GM12874 (cell line): ENCODE measurements at regions not wholly inside any gene's neighbourhood (a gene's known extent, or its start where the extent isn't known, plus 50 kb on each side); places are given as distances from the start of the nearest gene placed in this dataset.

Experiments used
- CTCF ChIP-seq: IDR thresholded peaks from 2 replicates; pipeline ENCODE4 v1.5.1; 2011; ENCODE audit warnings: low read depth, mild to moderate bottlenecking, control low read depth, low read length, moderate library complexity; ENCODE audit not compliant: insufficient read depth

- no peak for TF ChIP-seq CTCF
Measured at GRCh38 chr20:48031122-48031521, 245.8 kb upstream of the SULF2 start.

- no peak for TF ChIP-seq CTCF
Measured at GRCh38 chr20:48026981-48027592, 241.8 kb upstream of the SULF2 start.

GRCh38 chr20:48025661-48026060, 240.4 kb upstream of the SULF2 start:
- TF ChIP-seq CTCF = no peak

- no peak for TF ChIP-seq CTCF
Measured at GRCh38 chr20:48025051-48025515, 239.8 kb upstream of the SULF2 start.

GRCh38 chr20:48024539-48024938, 239.3 kb upstream of the SULF2 start:
- TF ChIP-seq CTCF = no peak

- TF ChIP-seq CTCF = no peak
Measured at GRCh38 chr20:48019940-48020339, 234.7 kb upstream of the SULF2 start.

DNA sequence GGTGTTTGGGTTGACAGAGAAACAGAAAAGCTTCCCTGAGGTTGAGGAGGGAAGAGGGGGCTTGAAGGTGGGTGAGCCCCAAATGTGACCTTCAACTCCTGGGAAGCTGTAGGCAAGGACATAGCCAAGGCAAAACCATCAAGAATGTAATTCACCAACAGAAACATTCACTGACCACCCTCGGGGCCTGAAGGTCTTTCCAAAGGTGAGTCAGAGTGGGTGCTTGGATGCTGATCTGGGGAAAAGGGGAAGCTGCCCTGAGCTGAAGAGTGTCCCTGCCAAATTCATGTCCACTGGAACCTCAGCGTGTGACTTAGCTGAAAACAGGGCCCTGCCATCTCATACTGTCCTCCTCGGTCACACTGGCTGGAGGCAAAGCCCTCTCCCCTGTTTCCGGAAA, 234.2 kb upstream of the SULF2 start:
- TF ChIP-seq CTCF = no peak
